NCI-H1930 (cell line): ENCODE measurements at regions not wholly inside any gene's neighbourhood (a gene's known extent, or its start where the extent isn't known, plus 50 kb on each side); places are given as distances from the start of the nearest gene placed in this dataset.

Source experiments
- DNase-seq, 2 experiments: peaks; one replicate each; lab custom pipeline; 2025; lab: John Stamatoyannopoulos, UW

- no peak for DNase-seq
Observed at GRCh38 chr9:121569266-121569648, 69.6 kb upstream of the GGTA1 start.

- no peak for DNase-seq
Observed at GRCh38 chr9:121572581-121572980, 72.9 kb upstream of the GGTA1 start.

GRCh38 chr9:121573717-121574485 lies 74.3 kb upstream of the GGTA1 start:
- DNase-seq: no peak

GRCh38 chr9:121574774-121575519 lies 75.3 kb upstream of the GGTA1 start:
- DNase-seq: no peak

GRCh38 chr9:121576281-121577075 lies 75.0 kb upstream of the DAB2IP start:
- no peak for DNase-seq

- DNase-seq: no peak
Observed at GRCh38 chr9:121577166-121577565, 74.3 kb upstream of the DAB2IP start.

- no peak for DNase-seq
Observed at GRCh38 chr9:121577572-121577971, 73.9 kb upstream of the DAB2IP start.

GRCh38 chr9:121581786-121582600 lies 69.4 kb upstream of the DAB2IP start:
- no peak for DNase-seq

GRCh38 chr9:121582641-121583040 lies 68.8 kb upstream of the DAB2IP start:
- no peak for DNase-seq

GRCh38 chr9:121584421-121584820 lies 67.0 kb upstream of the DAB2IP start:
- no peak for DNase-seq

- no peak for DNase-seq
Observed at GRCh38 chr9:121587863-121588262, 63.6 kb upstream of the DAB2IP start.

GRCh38 chr9:121589986-121590385 lies 61.4 kb upstream of the DAB2IP start:
- no peak for DNase-seq

GRCh38 chr9:121592265-121592664 lies 59.2 kb upstream of the DAB2IP start:
- DNase-seq: no peak

- no peak for DNase-seq
Observed at GRCh38 chr9:121593066-121593465, 58.4 kb upstream of the DAB2IP start.

GRCh38 chr9:121596515-121596914 lies 54.9 kb upstream of the DAB2IP start:
- DNase-seq: no peak

GRCh38 chr9:121597698-121598166 lies 53.7 kb upstream of the DAB2IP start:
- DNase-seq: no peak

GRCh38 chr9:121598167-121598964 lies 53.1 kb upstream of the DAB2IP start:
- DNase-seq: no peak

GRCh38 chr9:121598965-121599871 lies 52.2 kb upstream of the DAB2IP start:
- DNase-seq: peak in 1 of 2 experiments; percentile 46

- peak in 1 of 2 experiments; percentile 33 for DNase-seq
Observed at GRCh38 chr9:121599872-121600585, 51.4 kb upstream of the DAB2IP start.
